SK-N-SH (cell line): ENCODE measurements at regions not wholly inside any gene's neighbourhood (a gene's known extent, or its start where the extent isn't known, plus 50 kb on each side); places are given as distances from the start of the nearest gene placed in this dataset.

Experiments used
- CTCF ChIA-PET: fragments of 300-600, 350-600 bp; formaldehyde crosslinking; extraction: SDS; loops from one replicate; lab custom pipeline; 2021; lab: Yijun Ruan, JAX
- POLR2A ChIA-PET: fragments of 350-600 bp; sonication (Branson Sonifier 250); formaldehyde crosslinking; extraction: SDS; loops from one replicate; lab custom pipeline; 2020; ENCODE audit warnings: antibody characterized with exemption, inconsistent platforms; lab: Yijun Ruan, JAX
- DNase-seq: peaks from one replicate; pipeline ENCODE4 v3.0.0; 2012
- H2AFZ ChIP-seq: fragments of 200-600 bp; sonication (generic); 2 replicates; pipeline ENCODE4 v1.8.1; 2016; ENCODE audit warnings: antibody characterized with exemption, mild to moderate bottlenecking, low read depth
- H3F3A ChIP-seq: fragments of 200-600 bp; sonication (generic); replicated peaks from 2 replicates; pipeline ENCODE3; 2016; ENCODE audit warnings: antibody characterized with exemption, mild to moderate bottlenecking; ENCODE audit not compliant: insufficient read depth
- H3K27ac ChIP-seq, 2 experiments: fragments of 200-500 bp in 1 of 2; fragments of 200-600 bp in 1 of 2; sonication (Bioruptor generic) in 1 of 2; sonication (generic), shearing (Covaris generic) in 1 of 2; 2 replicates each; pipeline versions ENCODE4 v1.5.1 to v1.6.1; 2014 to 2016; ENCODE audit warnings: low read depth in 2 of 2, inconsistent platforms in 1 of 2, low read length in 1 of 2, mild to moderate bottlenecking in 1 of 2, mixed read lengths in 1 of 2
- H3K27me3 ChIP-seq: fragments of 200-600 bp; sonication (generic), shearing (Covaris generic); 2 replicates; pipeline ENCODE4 v1.6.1; 2016; ENCODE audit warnings: mixed run types; ENCODE audit not compliant: insufficient read depth
- H3K36me3 ChIP-seq, 2 experiments: fragments of 200-500 bp in 1 of 2; fragments of 200-600 bp in 1 of 2; sonication (Bioruptor generic) in 1 of 2; sonication (generic) in 1 of 2; replicated peaks in 1 of 2; 2 replicates each; pipeline versions ENCODE3 to v1.5.1; 2014 to 2016; ENCODE audit warnings: low read length in 1 of 2, mild to moderate bottlenecking in 1 of 2; ENCODE audit not compliant: insufficient read depth in 2 of 2, control insufficient read depth in 1 of 2
- H3K4me1 ChIP-seq, 2 experiments: fragments of 200-500 bp in 1 of 2; fragments of 200-600 bp in 1 of 2; sonication (Bioruptor generic) in 1 of 2; sonication (generic), shearing (Covaris generic) in 1 of 2; 2 replicates each; pipeline versions ENCODE4 v1.5.1 to v1.6.1; 2014 to 2016; ENCODE audit warnings: low read depth in 1 of 2, low read length in 1 of 2, mixed run types in 1 of 2; ENCODE audit not compliant: insufficient read depth in 2 of 2, control insufficient read depth in 1 of 2
- H3K4me2 ChIP-seq: fragments of 200-600 bp; sonication (generic), shearing (Covaris generic); 2 replicates; pipeline ENCODE4 v1.6.1; 2017; ENCODE audit warnings: mixed run types
- H3K4me3 ChIP-seq, 2 experiments: fragments of 200-500 bp in 1 of 2; fragments of 200-600 bp in 1 of 2; sonication (Bioruptor generic) in 1 of 2; sonication (generic), shearing (Covaris generic) in 1 of 2; 2 replicates each; pipeline versions ENCODE4 v1.5.1 to v1.8.1; 2014 to 2016; ENCODE audit warnings: low read depth in 2 of 2, inconsistent platforms in 1 of 2, low read length in 1 of 2, mild to moderate bottlenecking in 1 of 2, mixed read lengths in 1 of 2, moderate library complexity in 1 of 2
- H3K79me2 ChIP-seq: fragments of 200-600 bp; sonication (generic); 2 replicates; pipeline ENCODE4 v1.8.1; 2017; ENCODE audit warnings: mild to moderate bottlenecking; ENCODE audit not compliant: insufficient read depth
- H3K9ac ChIP-seq: fragments of 200-600 bp; sonication (generic); 2 replicates; pipeline ENCODE4 v1.6.1; 2017; ENCODE audit warnings: mixed run types
- H3K9me2 ChIP-seq: fragments of 200-600 bp; sonication (generic); 2 replicates; pipeline ENCODE4 v1.6.1; 2017; ENCODE audit warnings: mixed run types
- H3K9me3 ChIP-seq: fragments of 200-600 bp; sonication (generic); 2 replicates; pipeline ENCODE4 v1.6.1; 2017; ENCODE audit warnings: mixed run types, mild to moderate bottlenecking, moderate library complexity
- H4K20me1 ChIP-seq: fragments of 200-600 bp; sonication (generic); 2 replicates; pipeline ENCODE4 v1.6.1; 2017; ENCODE audit warnings: mild to moderate bottlenecking, mixed run types; ENCODE audit not compliant: insufficient read depth
- CTCF ChIP-seq: fragments of 200-600 bp; sonication (generic); IDR thresholded peaks from 2 replicates; pipeline ENCODE4 v1.6.1; 2017; ENCODE audit warnings: antibody characterized with exemption, mild to moderate bottlenecking, moderate library complexity
- EP300 ChIP-seq, 2 experiments: IDR thresholded peaks; 2 replicates each; pipeline versions ENCODE4 v1.4.0 to v1.6.1; 2012; ENCODE audit warnings: borderline replicate concordance in 1 of 2, low read depth in 1 of 2, low read length in 1 of 2
- GABPA ChIP-seq: IDR thresholded peaks from 2 replicates; pipeline ENCODE4 v1.4.0; 2012; ENCODE audit warnings: low read depth, mild to moderate bottlenecking
- JUND ChIP-seq: IDR thresholded peaks from 2 replicates; pipeline ENCODE4 v1.4.0; 2012
- MEF2A ChIP-seq: IDR thresholded peaks from 2 replicates; pipeline ENCODE4 v1.4.0; 2012; ENCODE audit warnings: low read depth, borderline replicate concordance
- TEAD4 ChIP-seq: IDR thresholded peaks from 2 replicates; pipeline ENCODE4 v1.4.0; 2012; ENCODE audit warnings: mild to moderate bottlenecking, borderline replicate concordance; ENCODE audit not compliant: insufficient read depth
- USF2 ChIP-seq: fragments of 150-350 bp; IDR thresholded peaks from 2 replicates; pipeline ENCODE4 v1.6.1; 2017; ENCODE audit warnings: antibody characterized with exemption, low read length, low read depth, borderline replicate concordance
- YY1 ChIP-seq: IDR thresholded peaks from 2 replicates; pipeline ENCODE4 v1.4.0; 2012; ENCODE audit warnings: low read depth, mild to moderate bottlenecking
- ZBTB33 ChIP-seq: IDR thresholded peaks from 2 replicates; pipeline ENCODE4 v1.4.0; 2012; ENCODE audit warnings: low read depth, borderline replicate concordance
- WGBS: methylation state at CpG from one replicate; pipeline ENCODE4 v1.1.6; 2017; ENCODE audit warnings: low lambda C conversion rate; 5-methylcytosine and 5-hydroxymethylcytosine counted together

GRCh38 chr2:59988341-59988740, 565.1 kb downstream of the BCL11A start:
- no peaks in the 10 kb centered on the region for H3F3A ChIP-seq
- ChIA-PET CTCF (no interaction called here), POLR2A (no interaction called here)
- H3K27me3 ChIP-seq: no peaks in the 10 kb centered on the region
- H3K9me2 ChIP-seq: no peaks in the 10 kb centered on the region
- no peak overlapping the region for H3K9ac ChIP-seq
- no peaks in the 10 kb centered on the region for H3K36me3 ChIP-seq
- TF ChIP-seq EP300 (IDR thresholded peaks at IDR 0.05; ENCODE audit: borderline replicate concordance in 1 of 2, low read depth in 1 of 2, low read length in 1 of 2): no peak
- TF ChIP-seq GABPA: no peak
- TF ChIP-seq YY1: no peak
- TF ChIP-seq CTCF: no peak
- no peak overlapping the region for H3K4me3 ChIP-seq
- H3K9me3 ChIP-seq: no peaks in the 10 kb centered on the region
- no peak overlapping the region for H3K27ac ChIP-seq
- no peaks in the 10 kb centered on the region for H4K20me1 ChIP-seq
- no peak for DNase-seq
- H3K79me2 ChIP-seq: no peaks in the 10 kb centered on the region
- no peak overlapping the region for H3K4me2 ChIP-seq
- H2AFZ ChIP-seq: no peak overlapping the region
- H3K4me1 ChIP-seq: no peaks in the 10 kb centered on the region

- no peak for DNase-seq
- no peak overlapping the region for H3K4me2 ChIP-seq
- H3K36me3 ChIP-seq: no peaks in the 10 kb centered on the region
- no peak for TF ChIP-seq TEAD4
- TF ChIP-seq MEF2A: no peak
- TF ChIP-seq USF2: no peak
- TF ChIP-seq JUND: no peak
- no peak for TF ChIP-seq ZBTB33
- H3K9ac ChIP-seq: no peak overlapping the region
- CTCF ChIA-PET: no interaction called here
- H3K27me3 ChIP-seq: no peaks in the 10 kb centered on the region
- H3F3A ChIP-seq: no peaks in the 10 kb centered on the region
- POLR2A ChIA-PET: no interaction called here
- H2AFZ ChIP-seq: no peak overlapping the region
- no peaks in the 10 kb centered on the region for H3K79me2 ChIP-seq
- no peak overlapping the region for H3K27ac ChIP-seq
- no peaks in the 10 kb centered on the region for H3K9me2 ChIP-seq
- H4K20me1 ChIP-seq: no peaks in the 10 kb centered on the region
- H3K9me3 ChIP-seq: no peaks in the 10 kb centered on the region
- no peaks in the 10 kb centered on the region for H3K4me1 ChIP-seq
- WGBS: 22% methylated on average over 4 of the region's 4 CpGs
- H3K4me3 ChIP-seq: no peak overlapping the region
These were observed 566.9 kb downstream of the BCL11A start for GRCh38 chr2:59986511-59986910.
